Naive thymus-derived CD4-positive, alpha-beta T cell (primary cell): ENCODE measurements at regions not wholly inside any gene's neighbourhood (a gene's known extent, or its start where the extent isn't known, plus 50 kb on each side); places are given as distances from the start of the nearest gene placed in this dataset.
A peak's percentile ranks its signal among the peaks of the same experiment; 100 is the strongest.

Experiments
- ATAC-seq: fragments of 150-1000 bp; cut with Tn5 transposase; 2 replicates; pipeline ENCODE4 v1.10.0; 2021; ENCODE audit warnings: mild to moderate bottlenecking, moderate library complexity
- CTCF ChIA-PET: fragments of 350-600 bp; sonication (Branson Sonifier 250); formaldehyde crosslinking; loops from one replicate; lab custom pipeline; 2021; ENCODE audit warnings: antibody characterized with exemption; lab: Charles Lee
- POLR2A ChIA-PET: fragments of 350-600 bp; sonication (Branson Sonifier 250); formaldehyde crosslinking; loops from one replicate; lab custom pipeline; 2021; ENCODE audit warnings: antibody characterized with exemption, inconsistent platforms; lab: Charles Lee
- DNase-seq, 9 donors: peaks; one replicate each; pipeline versions ENCODE4 v3.0.0 to v3.0.0-alpha.2; 2020 to 2022; ENCODE audit warnings: mixed read lengths in 1 of 9
- H3K27ac ChIP-seq: one replicate; pipeline ENCODE4 v1.7.0; 2013; ENCODE audit warnings: mild to moderate bottlenecking, low read depth, low read length, moderate library complexity
- H3K27me3 ChIP-seq, 2 donors: one replicate each; pipeline ENCODE4 v1.7.0; 2013; ENCODE audit warnings: low read length in 2 of 2, mild to moderate bottlenecking in 2 of 2, moderate library complexity in 2 of 2; ENCODE audit not compliant: control insufficient read depth in 2 of 2, insufficient read depth in 2 of 2
- H3K36me3 ChIP-seq, 3 experiments: 1 replicate in 2 of 3; 2 replicates in 1 of 3; pipeline ENCODE4 v1.7.0; 2013; ENCODE audit warnings: low read length in 3 of 3, mild to moderate bottlenecking in 3 of 3, moderate library complexity in 1 of 3; ENCODE audit not compliant: insufficient read depth in 3 of 3, control insufficient read depth in 2 of 3
- H3K4me1 ChIP-seq, 2 donors: one replicate each; pipeline ENCODE4 v1.7.0; 2013; ENCODE audit warnings: low read length in 2 of 2, mild to moderate bottlenecking in 2 of 2, moderate library complexity in 1 of 2; ENCODE audit not compliant: control insufficient read depth in 2 of 2, insufficient read depth in 2 of 2
- H3K4me3 ChIP-seq: 2 replicates; pipeline ENCODE4 v1.7.0; 2013; ENCODE audit warnings: mild to moderate bottlenecking, low read length
- H3K9me3 ChIP-seq, 3 experiments: 1 replicate in 2 of 3; 2 replicates in 1 of 3; pipeline ENCODE4 v1.7.0; 2013; ENCODE audit warnings: low read length in 3 of 3; ENCODE audit not compliant: control insufficient read depth in 2 of 3
- H3K27ac Mint-ChIP-seq, 9 donors: one replicate each; pipeline ENCODE4 v1.8.0; 2020 to 2022; ENCODE audit warnings: mixed read lengths in 9 of 9, mild to moderate bottlenecking in 8 of 9, moderate library complexity in 5 of 9, inconsistent platforms in 2 of 9
- H3K27me3 Mint-ChIP-seq, 5 donors: one replicate each; pipeline ENCODE4 v1.8.0; 2021 to 2022; ENCODE audit warnings: mixed read lengths in 5 of 5, mild to moderate bottlenecking in 1 of 5
- H3K36me3 Mint-ChIP-seq, 5 donors: one replicate each; pipeline ENCODE4 v1.8.0; 2020 to 2022; ENCODE audit warnings: mixed read lengths in 5 of 5, mild to moderate bottlenecking in 3 of 5, inconsistent platforms in 1 of 5
- H3K4me1 Mint-ChIP-seq, 7 donors: one replicate each; pipeline ENCODE4 v1.8.0; 2020 to 2022; ENCODE audit warnings: mixed read lengths in 7 of 7, mild to moderate bottlenecking in 3 of 7, inconsistent platforms in 1 of 7
- H3K4me3 Mint-ChIP-seq, 10 donors: one replicate each; pipeline ENCODE4 v1.8.0; 2020 to 2022; ENCODE audit warnings: mild to moderate bottlenecking in 10 of 10, mixed read lengths in 10 of 10, moderate library complexity in 6 of 10, inconsistent platforms in 2 of 10
- H3K9me3 Mint-ChIP-seq, 11 donors: one replicate each; pipeline ENCODE4 v1.8.0; 2020 to 2022; ENCODE audit warnings: mixed read lengths in 11 of 11, mild to moderate bottlenecking in 4 of 11, inconsistent platforms in 1 of 11, moderate library complexity in 1 of 11
- intact Hi-C, 2 donors: fragments of 100-400 bp; cut with micrococcal nuclease; formaldehyde crosslinking; loops; one replicate each; pipeline ENCODE4 v1.15.1; 2023

DNA sequence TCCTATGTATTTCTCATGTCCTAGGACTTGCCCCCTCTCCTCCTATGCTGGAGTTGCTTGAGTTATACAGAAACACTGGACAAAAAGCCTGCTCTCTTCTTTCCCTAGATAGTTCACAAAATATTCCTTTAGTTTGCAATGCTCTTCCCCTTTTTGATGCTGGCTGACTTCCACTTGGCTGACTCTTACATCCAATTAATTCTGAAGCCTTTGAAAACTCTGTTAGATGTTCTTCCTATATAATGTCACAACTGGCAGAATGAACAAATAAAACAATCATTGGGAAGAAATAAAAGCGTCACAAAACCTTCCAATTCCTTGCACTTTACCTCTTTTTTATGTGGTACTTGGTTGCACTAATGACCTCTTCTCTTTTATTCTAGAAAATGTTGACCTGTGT is 253.8 kb upstream of the CITED2 start:
- Histone ChIP-seq H3K36me3 (no peaks in the 10 kb centered on the region), H3K9me3 (no peaks in the 10 kb centered on the region), H3K27ac (no peak overlapping the region), H3K4me3 (no peak overlapping the region), H3K27me3 (no peaks in the 10 kb centered on the region), H3K4me1 (no peaks in the 10 kb centered on the region)
- Mint-ChIP-seq H3K9me3 (peaks cover 0 to 2% (median 0%) of the 10 kb centered on the region in 11 donors), H3K4me3 (no peak overlapping the region), H3K27me3 (peaks cover 3 to 43% (median 20%) of the 10 kb centered on the region in 5 donors), H3K4me1 (peaks cover 0 to 4% (median 0%) of the 10 kb centered on the region in 7 donors), H3K36me3 (no peaks in the 10 kb centered on the region), H3K27ac (no peak overlapping the region)
- ChIA-PET CTCF (no interaction called here), POLR2A (no interaction called here)
- no peak for DNase-seq
- no peak for ATAC-seq
- intact Hi-C loops: loop anchor here in 1 of 2 donors (10.0 kb wide), 1 partner anchor 223 kb away; no protein-coding TSS in a partner anchor

DNA sequence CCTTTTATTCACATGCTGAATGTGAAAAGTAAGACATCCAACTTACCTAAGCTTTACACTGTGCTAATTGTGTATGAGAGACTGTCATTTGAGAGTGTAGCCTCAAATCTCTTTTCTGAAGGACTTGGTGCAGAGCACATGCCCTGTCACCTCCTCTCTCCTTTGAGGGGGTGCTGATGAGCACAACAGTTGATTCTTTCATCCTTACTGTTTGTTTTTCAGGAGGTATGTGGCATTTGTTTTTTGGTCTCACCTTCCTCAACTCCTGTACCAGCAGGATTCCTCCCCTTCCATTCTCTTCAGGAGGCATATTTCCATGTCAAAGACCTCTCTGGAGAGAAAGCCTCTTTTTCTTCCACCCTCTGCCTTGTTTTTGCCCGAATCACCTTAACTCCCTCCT is 252.6 kb upstream of the CITED2 start:
- peak; percentile 27 for ATAC-seq
- Histone ChIP-seq H3K4me1 (no peaks in the 10 kb centered on the region), H3K27me3 (no peaks in the 10 kb centered on the region), H3K4me3 (no peak overlapping the region), H3K36me3 (no peaks in the 10 kb centered on the region), H3K27ac (no peak overlapping the region), H3K9me3 (no peaks in the 10 kb centered on the region)
- H3K4me1 Mint-ChIP-seq: peaks cover 0 to 4% (median 0%) of the 10 kb centered on the region in 7 donors
- no peak overlapping the region for H3K4me3 Mint-ChIP-seq
- H3K27ac Mint-ChIP-seq: no peak overlapping the region
- peaks cover 7 to 43% (median 19%) of the 10 kb centered on the region in 5 donors for H3K27me3 Mint-ChIP-seq
- ChIA-PET CTCF (no interaction called here), POLR2A (no interaction called here)
- peaks cover 0 to 2% (median 0%) of the 10 kb centered on the region in 11 donors for H3K9me3 Mint-ChIP-seq
- DNase-seq: no peak
- no peaks in the 10 kb centered on the region for H3K36me3 Mint-ChIP-seq
- intact Hi-C loops: loop anchor here in 1 of 2 donors (10.0 kb wide), 1 partner anchor 222 kb away; no protein-coding TSS in a partner anchor

DNA sequence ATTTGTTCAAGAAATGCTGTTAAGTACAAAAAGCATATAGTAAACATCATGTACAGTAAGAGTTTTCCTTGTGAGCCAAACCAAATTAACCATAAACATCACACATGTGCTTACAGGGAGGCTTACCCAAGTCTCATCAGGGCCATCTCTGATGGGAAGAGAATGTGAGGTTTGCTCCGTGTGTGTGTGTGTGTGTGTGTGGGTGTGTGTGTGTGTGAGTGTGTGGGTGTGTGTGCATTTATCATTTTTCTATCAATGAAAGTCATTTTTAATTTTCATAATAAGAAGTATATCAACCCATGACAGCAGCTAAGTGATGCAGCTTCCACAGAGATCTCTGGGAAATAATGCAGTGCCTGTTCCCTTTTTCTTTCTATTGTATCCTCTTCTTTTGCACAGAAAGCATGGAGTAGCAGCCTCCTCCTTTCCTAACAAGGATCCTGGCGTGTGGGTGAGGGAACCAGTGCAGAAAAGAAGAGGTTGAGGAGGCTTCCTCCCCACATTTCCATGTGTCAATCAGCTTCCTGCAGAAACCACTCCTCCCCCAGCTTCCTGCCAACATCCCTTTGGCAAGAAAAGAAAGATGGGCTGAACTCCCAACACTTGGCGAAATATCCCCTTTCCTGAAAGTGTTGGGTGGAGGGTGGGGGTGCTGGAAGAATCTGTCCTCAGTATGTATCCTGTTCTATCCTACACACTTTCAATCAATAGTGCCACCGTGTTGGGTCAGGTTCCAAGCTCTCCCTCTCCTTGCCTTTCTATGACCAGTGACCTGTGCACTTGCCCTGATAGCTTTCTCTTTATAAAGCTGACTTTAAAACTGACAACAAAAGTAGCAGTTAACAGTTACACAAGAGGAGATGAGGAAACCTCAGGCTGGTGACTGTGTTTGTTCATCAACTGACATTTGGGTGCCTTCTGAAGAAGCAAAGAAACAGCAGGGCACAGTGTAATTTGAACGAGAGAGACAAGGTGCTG is 251.8 kb upstream of the CITED2 start:
- POLR2A ChIA-PET: no interaction called here
- no peaks in the 10 kb centered on the region for H3K9me3 ChIP-seq
- Mint-ChIP-seq H3K36me3 (no peaks in the 10 kb centered on the region), H3K4me3 (no peak overlapping the region), H3K4me1 (peaks cover 0 to 4% (median 0%) of the 10 kb centered on the region in 7 donors), H3K9me3 (peaks cover 0 to 2% (median 0%) of the 10 kb centered on the region in 11 donors), H3K27ac (peak overlapping the region in 1 of 9 donors; percentile 38), H3K27me3 (peaks cover 8 to 43% (median 17%) of the 10 kb centered on the region in 5 donors)
- H3K4me1 ChIP-seq: no peaks in the 10 kb centered on the region
- H3K36me3 ChIP-seq: no peaks in the 10 kb centered on the region
- no peaks in the 10 kb centered on the region for H3K27me3 ChIP-seq
- ATAC-seq (peak; percentile 60), DNase-seq (no peak)
- H3K4me3 ChIP-seq: no peak overlapping the region
- intact Hi-C loops: loop anchor here in 1 of 2 donors (10.0 kb wide), 1 partner anchor 221 kb away; no protein-coding TSS in a partner anchor
- no peak overlapping the region for H3K27ac ChIP-seq
- CTCF ChIA-PET: no interaction called here

DNA sequence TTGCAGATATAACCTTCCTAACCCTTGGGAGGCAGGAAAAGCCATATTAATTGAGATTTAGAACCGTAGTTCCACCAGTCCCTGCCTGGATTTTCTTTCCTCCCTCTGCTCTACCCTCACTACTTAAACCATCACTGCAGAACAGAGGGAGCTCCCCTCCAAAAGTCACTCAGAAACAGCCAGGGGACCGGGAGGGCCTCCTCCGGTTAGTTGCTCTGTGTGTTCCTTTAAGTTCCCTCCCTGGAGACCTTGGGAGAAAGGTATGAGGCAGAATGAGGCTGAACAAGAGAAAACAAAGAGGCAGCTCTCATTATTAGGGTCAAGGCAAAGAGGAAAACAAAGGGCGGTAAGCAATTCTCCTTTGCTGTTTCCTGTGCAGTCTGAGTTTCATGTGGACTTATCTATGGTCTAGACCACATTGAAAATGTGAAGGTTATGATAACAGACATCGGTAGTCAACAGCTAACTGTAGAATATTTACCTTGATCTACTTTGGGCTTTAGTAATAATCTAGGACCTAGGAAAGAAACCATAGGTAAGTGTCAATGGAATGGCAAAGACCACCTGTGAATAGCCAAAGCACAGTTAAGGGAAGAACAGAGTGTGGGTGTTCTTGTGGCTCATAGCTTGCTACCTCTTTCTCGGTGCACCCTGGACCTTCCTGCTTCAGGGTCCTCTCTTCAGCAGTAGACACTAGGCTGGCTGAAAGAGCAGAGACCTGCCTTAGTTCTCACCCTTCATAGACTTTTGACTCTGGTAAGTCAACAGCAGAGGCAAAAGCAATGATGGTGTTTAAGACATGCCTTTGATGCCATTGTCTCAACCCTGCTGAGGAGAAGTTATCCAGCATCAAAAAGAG is 250.9 kb upstream of the CITED2 start:
- H3K9me3 Mint-ChIP-seq: peaks cover 0 to 2% (median 0%) of the 10 kb centered on the region in 11 donors
- H3K4me3 Mint-ChIP-seq: no peak overlapping the region
- Histone ChIP-seq H3K36me3 (no peaks in the 10 kb centered on the region), H3K27me3 (no peaks in the 10 kb centered on the region), H3K4me1 (no peaks in the 10 kb centered on the region), H3K4me3 (no peak overlapping the region), H3K9me3 (no peaks in the 10 kb centered on the region), H3K27ac (no peak overlapping the region)
- no peaks in the 10 kb centered on the region for H3K36me3 Mint-ChIP-seq
- ChIA-PET CTCF (no interaction called here), POLR2A (no interaction called here)
- DNase-seq: no peak
- intact Hi-C loops: loop anchor here in 1 of 2 donors (10.0 kb wide), 1 partner anchor 221 kb away; no protein-coding TSS in a partner anchor
- H3K27ac Mint-ChIP-seq: no peak overlapping the region
- H3K27me3 Mint-ChIP-seq: peaks cover 8 to 37% (median 17%) of the 10 kb centered on the region in 5 donors
- H3K4me1 Mint-ChIP-seq: peaks cover 0 to 4% (median 0%) of the 10 kb centered on the region in 7 donors
- ATAC-seq: peak; percentile 41

DNA sequence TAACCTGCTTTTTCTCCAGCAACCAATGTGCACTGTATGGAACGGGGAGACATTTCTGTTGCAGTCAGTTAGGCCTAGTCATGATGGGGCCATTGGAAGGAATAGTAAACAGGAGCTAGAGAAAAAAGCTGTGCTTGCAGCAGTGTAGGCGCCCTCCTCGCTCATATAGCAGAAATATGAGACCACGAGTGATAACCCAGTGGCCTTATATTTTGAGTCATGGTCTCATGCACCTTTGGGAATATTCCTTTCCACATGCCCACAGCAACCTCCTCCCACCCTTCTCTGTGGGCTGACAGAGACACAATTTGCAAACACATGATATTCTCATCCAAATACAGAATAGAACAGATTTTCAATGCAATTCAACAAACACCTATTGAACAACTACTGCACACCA is 248.9 kb upstream of the CITED2 start:
- Mint-ChIP-seq H3K4me1 (peaks cover 0 to 4% (median 0%) of the 10 kb centered on the region in 7 donors), H3K4me3 (no peak overlapping the region), H3K27ac (no peak overlapping the region), H3K27me3 (peaks cover 5 to 27% (median 19%) of the 10 kb centered on the region in 5 donors), H3K36me3 (no peaks in the 10 kb centered on the region), H3K9me3 (peaks cover 0 to 2% (median 0%) of the 10 kb centered on the region in 11 donors)
- H3K4me1 ChIP-seq: no peaks in the 10 kb centered on the region
- DNase-seq (no peak), ATAC-seq (no peak)
- ChIA-PET POLR2A (interaction anchor here (0.5 kb wide), 1 partner anchor 217 kb away, joined by 3 read pairs; no protein-coding TSS in a partner anchor), CTCF (no interaction called here)
- intact Hi-C loops: loop anchor here in 1 of 2 donors (10.0 kb wide), 1 partner anchor 219 kb away; no protein-coding TSS in a partner anchor
- no peaks in the 10 kb centered on the region for H3K36me3 ChIP-seq
- no peaks in the 10 kb centered on the region for H3K27me3 ChIP-seq
- no peak overlapping the region for H3K27ac ChIP-seq
- no peaks in the 10 kb centered on the region for H3K9me3 ChIP-seq
- no peak overlapping the region for H3K4me3 ChIP-seq

DNA sequence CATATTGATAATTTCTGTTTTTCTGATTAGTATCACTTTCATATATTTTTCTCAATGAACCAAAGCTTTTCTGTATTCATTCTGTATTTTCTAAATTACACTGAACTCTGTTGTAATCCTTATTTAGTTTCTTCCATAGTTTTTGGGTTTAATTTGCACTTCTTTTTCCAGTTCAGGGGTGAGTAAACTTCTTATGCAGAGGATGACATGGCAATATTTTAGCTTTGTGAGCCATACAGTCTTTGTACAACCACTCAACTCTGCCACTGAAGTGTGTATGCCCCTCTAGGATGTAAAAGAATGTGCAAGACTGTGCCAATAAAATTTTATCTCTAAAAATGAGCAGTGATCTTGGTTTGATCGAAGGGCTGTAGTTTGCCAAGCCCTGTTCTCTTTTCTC is 239.0 kb upstream of the CITED2 start:
- intact Hi-C loops: no loop called here
- no peak overlapping the region for H3K27ac ChIP-seq
- no peaks in the 10 kb centered on the region for H3K27me3 ChIP-seq
- H3K4me1 ChIP-seq: no peaks in the 10 kb centered on the region
- H3K27me3 Mint-ChIP-seq: peaks cover 0 to 22% (median 11%) of the 10 kb centered on the region in 5 donors
- DNase-seq (no peak), ATAC-seq (no peak)
- POLR2A ChIA-PET: no interaction called here
- no peaks in the 10 kb centered on the region for H3K36me3 ChIP-seq
- H3K36me3 Mint-ChIP-seq: no peaks in the 10 kb centered on the region
- H3K4me1 Mint-ChIP-seq: peaks cover 0 to 2% (median 0%) of the 10 kb centered on the region in 7 donors
- CTCF ChIA-PET: no interaction called here
- H3K27ac Mint-ChIP-seq: no peak overlapping the region
- H3K9me3 ChIP-seq: no peaks in the 10 kb centered on the region
- no peak overlapping the region for H3K4me3 ChIP-seq
- H3K9me3 Mint-ChIP-seq: peaks cover 0 to 4% (median 0%) of the 10 kb centered on the region in 11 donors
- H3K4me3 Mint-ChIP-seq: no peak overlapping the region
